ENCODE measurements at regions not wholly inside any gene's neighbourhood (a gene's known extent, or its start where the extent isn't known, plus 50 kb on each side); places are given as distances from the start of the nearest gene placed in this dataset.

- TF ChIP-seq GATA3 (IDR thresholded peaks at IDR 0.05; ENCODE audit: low read depth, low read length) (no peak), GATA2 (IDR thresholded peaks at IDR 0.05; ENCODE audit: low read depth, low read length) (no peak)
Measured at GRCh38 chr5:4572311-4573100, 567.6 kb upstream of the ADAMTS16 start.

- TF ChIP-seq GATA3 (IDR thresholded peaks at IDR 0.05; ENCODE audit: low read depth, low read length) (no peak), GATA2 (IDR thresholded peaks at IDR 0.05; ENCODE audit: low read depth, low read length) (no peak)
Measured at GRCh38 chr5:4575608-4576007, 564.5 kb upstream of the ADAMTS16 start.

- no peak for TF ChIP-seq GATA3 (IDR thresholded peaks at IDR 0.05; ENCODE audit: low read depth, low read length)
- TF ChIP-seq GATA2 (IDR thresholded peaks at IDR 0.05; ENCODE audit: low read depth, low read length): no peak
Measured at GRCh38 chr5:4576161-4576748, 563.9 kb upstream of the ADAMTS16 start.

- TF ChIP-seq GATA2 (IDR thresholded peaks at IDR 0.05; ENCODE audit: low read depth, low read length) (no peak), GATA3 (IDR thresholded peaks at IDR 0.05; ENCODE audit: low read depth, low read length) (no peak)
Measured at GRCh38 chr5:4576908-4577307, 563.2 kb upstream of the ADAMTS16 start.

GRCh38 chr5:4579679-4580078 is 560.5 kb upstream of the ADAMTS16 start:
- TF ChIP-seq GATA2 (IDR thresholded peaks at IDR 0.05; ENCODE audit: low read depth, low read length) (no peak), GATA3 (IDR thresholded peaks at IDR 0.05; ENCODE audit: low read depth, low read length) (no peak)

GRCh38 chr5:4580772-4581171 is 559.4 kb upstream of the ADAMTS16 start:
- TF ChIP-seq GATA3 (IDR thresholded peaks at IDR 0.05; ENCODE audit: low read depth, low read length) (no peak), GATA2 (IDR thresholded peaks at IDR 0.05; ENCODE audit: low read depth, low read length) (no peak)

- TF ChIP-seq GATA2 (IDR thresholded peaks at IDR 0.05; ENCODE audit: low read depth, low read length): no peak
- no peak for TF ChIP-seq GATA3 (IDR thresholded peaks at IDR 0.05; ENCODE audit: low read depth, low read length)
Measured at GRCh38 chr5:4581289-4581688, 558.8 kb upstream of the ADAMTS16 start.

GRCh38 chr5:4584982-4585381 is 555.1 kb upstream of the ADAMTS16 start:
- TF ChIP-seq GATA3 (IDR thresholded peaks at IDR 0.05; ENCODE audit: low read depth, low read length): no peak
- no peak for TF ChIP-seq GATA2 (IDR thresholded peaks at IDR 0.05; ENCODE audit: low read depth, low read length)

- TF ChIP-seq GATA2 (IDR thresholded peaks at IDR 0.05; ENCODE audit: low read depth, low read length) (no peak), GATA3 (IDR thresholded peaks at IDR 0.05; ENCODE audit: low read depth, low read length) (no peak)
Measured at GRCh38 chr5:4613440-4613839, 526.7 kb upstream of the ADAMTS16 start.

- TF ChIP-seq GATA3 (IDR thresholded peaks at IDR 0.05; ENCODE audit: low read depth, low read length) (no peak), GATA2 (IDR thresholded peaks at IDR 0.05; ENCODE audit: low read depth, low read length) (no peak)
Measured at GRCh38 chr5:4614088-4614487, 526.0 kb upstream of the ADAMTS16 start.

- TF ChIP-seq GATA3 (IDR thresholded peaks at IDR 0.05; ENCODE audit: low read depth, low read length): no peak
- no peak for TF ChIP-seq GATA2 (IDR thresholded peaks at IDR 0.05; ENCODE audit: low read depth, low read length)
Measured at GRCh38 chr5:4625206-4625896, 514.8 kb upstream of the ADAMTS16 start.

GRCh38 chr5:4627131-4627530 is 513.0 kb upstream of the ADAMTS16 start:
- no peak for TF ChIP-seq GATA2 (IDR thresholded peaks at IDR 0.05; ENCODE audit: low read depth, low read length)
- TF ChIP-seq GATA3 (IDR thresholded peaks at IDR 0.05; ENCODE audit: low read depth, low read length): no peak

GRCh38 chr5:4627929-4628328 is 512.2 kb upstream of the ADAMTS16 start:
- TF ChIP-seq GATA3 (IDR thresholded peaks at IDR 0.05; ENCODE audit: low read depth, low read length) (no peak), GATA2 (IDR thresholded peaks at IDR 0.05; ENCODE audit: low read depth, low read length) (no peak)

- TF ChIP-seq GATA2 (IDR thresholded peaks at IDR 0.05; ENCODE audit: low read depth, low read length) (no peak), GATA3 (IDR thresholded peaks at IDR 0.05; ENCODE audit: low read depth, low read length) (no peak)
Measured at GRCh38 chr5:4628645-4629385, 511.3 kb upstream of the ADAMTS16 start.
